ENCODE measurements at regions not wholly inside any gene's neighbourhood (a gene's known extent, or its start where the extent isn't known, plus 50 kb on each side); places are given as distances from the start of the nearest gene placed in this dataset.
A peak's percentile ranks its signal among the peaks of the same experiment; 100 is the strongest.

DNA sequence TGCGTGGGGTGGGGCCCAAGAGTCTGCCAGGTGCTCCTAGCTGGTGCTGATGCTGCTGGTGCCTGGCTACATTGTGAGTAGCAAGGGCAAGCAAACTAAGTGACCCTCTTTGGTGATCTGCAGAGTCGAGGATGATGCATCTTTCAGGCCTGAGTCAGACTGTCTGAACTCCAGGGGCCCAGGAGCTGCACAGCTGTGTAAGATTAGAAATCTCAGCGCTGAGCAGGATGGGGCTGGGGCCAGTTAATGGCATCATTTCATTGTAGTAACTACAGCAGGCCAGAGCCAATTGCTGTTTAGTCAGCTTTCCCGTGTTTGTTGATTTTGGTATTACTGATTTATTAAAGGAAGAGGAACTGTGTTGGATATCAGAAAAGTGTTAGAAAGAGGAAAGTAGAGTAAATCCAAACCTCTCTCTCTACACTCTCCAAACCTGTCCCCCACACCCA, 365.2 kb downstream of the PAX1 start:
- Histone ChIP-seq H3K4me1 (peaks cover 0 to 13% (median 0%) of the 10 kb centered on the region in 4 donors), H3K27ac (no peak overlapping the region), H3K4me3 (no peak overlapping the region), H3K36me3 (no peaks in the 10 kb centered on the region), H3K9me3 (peaks cover 0 to 6% (median 0%) of the 10 kb centered on the region in 4 donors), H3K27me3 (no peaks in the 10 kb centered on the region)
- TF ChIP-seq POLR2A (IDR thresholded peaks at IDR 0.05) = no peak
- TF ChIP-seq, protein P1, sequence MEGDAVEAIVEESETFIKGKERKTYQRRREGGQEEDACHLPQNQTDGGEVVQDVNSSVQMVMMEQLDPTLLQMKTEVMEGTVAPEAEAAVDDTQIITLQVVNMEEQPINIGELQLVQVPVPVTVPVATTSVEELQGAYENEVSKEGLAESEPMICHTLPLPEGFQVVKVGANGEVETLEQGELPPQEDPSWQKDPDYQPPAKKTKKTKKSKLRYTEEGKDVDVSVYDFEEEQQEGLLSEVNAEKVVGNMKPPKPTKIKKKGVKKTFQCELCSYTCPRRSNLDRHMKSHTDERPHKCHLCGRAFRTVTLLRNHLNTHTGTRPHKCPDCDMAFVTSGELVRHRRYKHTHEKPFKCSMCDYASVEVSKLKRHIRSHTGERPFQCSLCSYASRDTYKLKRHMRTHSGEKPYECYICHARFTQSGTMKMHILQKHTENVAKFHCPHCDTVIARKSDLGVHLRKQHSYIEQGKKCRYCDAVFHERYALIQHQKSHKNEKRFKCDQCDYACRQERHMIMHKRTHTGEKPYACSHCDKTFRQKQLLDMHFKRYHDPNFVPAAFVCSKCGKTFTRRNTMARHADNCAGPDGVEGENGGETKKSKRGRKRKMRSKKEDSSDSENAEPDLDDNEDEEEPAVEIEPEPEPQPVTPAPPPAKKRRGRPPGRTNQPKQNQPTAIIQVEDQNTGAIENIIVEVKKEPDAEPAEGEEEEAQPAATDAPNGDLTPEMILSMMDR (IDR thresholded peaks at IDR 0.05) = no peak
- TF ChIP-seq POLR2AphosphoS5 (IDR thresholded peaks at IDR 0.05) = no peak
- TF ChIP-seq EP300 (IDR thresholded peaks at IDR 0.05) = no peak
- no peak for DNase-seq
- intact Hi-C loops (cut with DNase I) = no loop called here
- 44 to 54% methylated on average over 4 of the region's 4 CpGs for WGBS, 2 donors

DNA sequence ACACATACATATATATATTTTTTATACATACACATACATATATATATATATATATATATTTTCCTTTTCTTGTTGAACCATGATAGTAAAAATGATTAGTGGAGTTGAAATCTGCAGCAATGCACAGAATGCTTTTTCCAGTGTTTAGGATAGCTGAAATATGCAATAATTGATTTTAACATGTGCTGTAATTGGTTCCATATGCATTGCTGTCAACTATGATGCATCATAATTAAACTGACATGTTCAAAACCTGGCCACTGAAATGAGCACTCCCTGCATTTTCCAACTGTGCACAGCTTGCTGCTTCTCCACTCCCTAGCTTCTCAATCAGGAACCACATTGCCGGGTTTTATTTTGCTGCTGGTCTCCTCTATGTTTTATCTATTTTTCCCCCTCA, 358.3 kb downstream of the PAX1 start:
- intact Hi-C loops (cut with DNase I) = no loop called here
- Histone ChIP-seq H3K36me3 (no peaks in the 10 kb centered on the region), H3K4me1 (peaks cover 0 to 18% (median 8%) of the 10 kb centered on the region in 4 donors), H3K9me3 (no peaks in the 10 kb centered on the region), H3K27ac (no peak overlapping the region), H3K27me3 (no peaks in the 10 kb centered on the region), H3K4me3 (no peak overlapping the region)
- DNase-seq = no peak
- WGBS, 2 donors = 82 to 85% methylated on average over 1 of the region's 1 CpG
- TF ChIP-seq POLR2A (IDR thresholded peaks at IDR 0.05) = no peak
- no peak for TF ChIP-seq POLR2AphosphoS5 (IDR thresholded peaks at IDR 0.05)
- TF ChIP-seq EP300 (IDR thresholded peaks at IDR 0.05) = no peak

DNA sequence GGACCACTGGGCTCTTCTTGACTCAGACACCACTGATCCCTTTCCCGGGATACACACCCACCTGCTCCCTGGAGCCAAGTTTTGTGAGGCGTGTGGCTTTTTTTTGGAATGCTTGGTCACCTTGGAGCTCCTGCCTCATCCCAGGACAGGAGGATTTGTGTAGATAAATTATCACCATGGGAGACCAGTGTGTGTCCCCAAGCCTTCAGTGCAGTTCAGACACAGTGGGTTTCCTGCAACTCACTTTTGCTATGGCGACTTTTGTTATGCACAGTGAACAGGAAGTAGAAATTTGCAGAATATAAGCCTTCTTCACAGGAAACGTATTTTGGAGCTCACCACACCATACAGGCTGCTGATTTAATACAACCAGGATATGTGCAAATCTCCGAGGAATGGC, 357.4 kb downstream of the PAX1 start:
- DNase-seq = no peak
- Histone ChIP-seq H3K36me3 (no peaks in the 10 kb centered on the region), H3K4me1 (peaks cover 0 to 26% (median 15%) of the 10 kb centered on the region in 4 donors), H3K4me3 (no peak overlapping the region), H3K27ac (no peak overlapping the region), H3K9me3 (no peaks in the 10 kb centered on the region), H3K27me3 (no peaks in the 10 kb centered on the region)
- TF ChIP-seq, protein P1 (IDR thresholded peaks at IDR 0.05) = no peak
- TF ChIP-seq POLR2A (IDR thresholded peaks at IDR 0.05) (no peak), EP300 (IDR thresholded peaks at IDR 0.05) (no peak), POLR2AphosphoS5 (IDR thresholded peaks at IDR 0.05) (no peak)
- intact Hi-C loops (cut with DNase I) = no loop called here
- 63 to 64% methylated on average over 5 of the region's 5 CpGs for WGBS, 2 donors

DNA sequence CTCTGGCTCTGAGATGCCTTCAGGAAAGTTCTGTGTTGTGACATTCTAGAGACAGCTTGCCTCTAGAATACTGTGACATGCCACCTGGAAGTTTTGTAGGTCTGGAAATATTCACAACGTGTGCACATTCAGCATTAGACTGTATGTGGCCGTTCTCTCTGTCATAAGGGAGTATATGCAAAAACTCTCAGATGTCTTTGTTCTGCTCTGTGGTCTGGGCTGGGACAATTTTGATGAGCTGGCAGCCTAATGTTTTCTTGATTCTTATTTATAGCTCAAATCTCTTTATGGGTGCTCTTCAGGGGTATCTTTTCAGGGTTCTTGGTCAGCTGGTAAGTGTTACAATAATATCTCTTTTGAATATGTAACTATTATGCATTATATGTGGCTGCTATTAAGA, 355.1 kb downstream of the PAX1 start:
- Histone ChIP-seq H3K4me1 (peaks cover 0 to 19% (median 14%) of the 10 kb centered on the region in 4 donors), H3K27ac (no peak overlapping the region), H3K36me3 (no peaks in the 10 kb centered on the region), H3K9me3 (no peaks in the 10 kb centered on the region), H3K4me3 (no peak overlapping the region), H3K27me3 (no peaks in the 10 kb centered on the region)
- no peak for DNase-seq
- WGBS, 2 donors = 74 to 75% methylated on average over 2 of the region's 2 CpGs
- TF ChIP-seq POLR2AphosphoS5 (IDR thresholded peaks at IDR 0.05) = no peak
- intact Hi-C loops (cut with DNase I) = no loop called here

DNA sequence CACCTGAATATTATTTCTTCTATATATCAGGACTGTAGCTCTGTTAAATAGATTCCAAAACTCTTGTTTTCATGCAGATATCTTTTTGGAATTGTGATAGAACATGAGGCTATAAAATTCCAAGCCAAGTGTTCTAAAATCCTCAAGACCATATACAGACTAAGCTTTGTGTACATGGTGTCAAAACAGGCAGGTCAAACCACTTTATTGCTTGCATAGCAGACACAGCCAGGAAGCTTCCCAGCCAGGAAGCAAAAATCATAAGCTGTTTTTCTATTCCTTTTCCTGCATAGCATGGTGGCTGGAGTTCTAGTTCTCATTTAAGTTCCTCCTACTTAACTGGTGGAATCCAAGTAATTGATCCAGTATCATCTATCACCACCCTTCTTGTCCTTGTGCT, 353.3 kb downstream of the PAX1 start:
- Histone ChIP-seq H3K9me3 (no peaks in the 10 kb centered on the region), H3K4me3 (no peak overlapping the region), H3K27me3 (no peaks in the 10 kb centered on the region), H3K27ac (no peak overlapping the region), H3K4me1 (peaks cover 0 to 19% (median 14%) of the 10 kb centered on the region in 4 donors), H3K36me3 (no peaks in the 10 kb centered on the region)
- DNase-seq = no peak
- intact Hi-C loops (cut with DNase I) = no loop called here
- TF ChIP-seq, protein P1 (IDR thresholded peaks at IDR 0.05) = no peak
- peak in 2 of 4 donors; percentile 20 to 45 for TF ChIP-seq POLR2AphosphoS5 (IDR thresholded peaks at IDR 0.05)

DNA sequence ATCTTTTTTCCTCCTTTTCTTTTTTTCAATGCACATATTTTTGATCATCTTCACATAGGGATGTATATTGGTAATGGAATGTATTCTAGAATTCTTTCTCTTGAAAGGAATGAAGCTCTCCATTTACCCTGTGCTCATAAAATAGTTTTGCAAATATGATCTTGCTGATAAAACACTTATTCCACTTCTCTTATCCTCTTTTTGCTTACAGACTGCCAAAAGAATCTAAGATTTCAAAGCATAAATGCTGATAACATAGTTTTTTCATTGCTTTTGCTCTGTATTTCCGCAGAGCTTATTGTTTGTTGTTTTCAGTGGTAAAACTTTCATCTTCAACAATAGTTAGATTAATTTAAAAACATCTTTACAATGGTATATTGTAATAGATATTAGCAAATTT, 350.5 kb downstream of the PAX1 start:
- intact Hi-C loops (cut with DNase I) = no loop called here
- H3K36me3 ChIP-seq = no peaks in the 10 kb centered on the region
- 39 to 69% methylated on average over 1 of the region's 1 CpG for WGBS, 2 donors
- no peak for TF ChIP-seq POLR2A (IDR thresholded peaks at IDR 0.05)
- TF ChIP-seq EP300 (IDR thresholded peaks at IDR 0.05) = no peak
- TF ChIP-seq, protein P1 (IDR thresholded peaks at IDR 0.05) = no peak
- no peak for TF ChIP-seq POLR2AphosphoS5 (IDR thresholded peaks at IDR 0.05)
- peaks cover 0 to 19% (median 14%) of the 10 kb centered on the region in 4 donors for H3K4me1 ChIP-seq
- DNase-seq = no peak
- no peak overlapping the region for H3K27ac ChIP-seq
- no peaks in the 10 kb centered on the region for H3K27me3 ChIP-seq
- no peaks in the 10 kb centered on the region for H3K9me3 ChIP-seq
- H3K4me3 ChIP-seq = no peak overlapping the region

All from sigmoid colon (tissue), 6 donors.